Vagina (tissue), 2 donors: ENCODE measurements at regions not wholly inside any gene's neighbourhood (a gene's known extent, or its start where the extent isn't known, plus 50 kb on each side); places are given as distances from the start of the nearest gene placed in this dataset.

Source experiments
- CTCF ChIP-seq, 3 experiments: fragments of 450-650 bp in 2 of 3; fragments of 200-600 bp in 1 of 3; sonication (generic) in 1 of 3; IDR thresholded peaks; one replicate each; pipeline ENCODE4 v1.5.1; 2017 to 2019; ENCODE audit warnings: antibody characterized with exemption in 3 of 3, mild to moderate bottlenecking in 2 of 3, moderate library complexity in 2 of 3
- POLR2A ChIP-seq, 2 donors: fragments of 450-650 bp; IDR thresholded peaks; one replicate each; pipeline ENCODE4 v1.6.1; 2017; ENCODE audit warnings: antibody characterized with exemption in 2 of 2, mild to moderate bottlenecking in 2 of 2, moderate library complexity in 2 of 2
- POLR2AphosphoS5 ChIP-seq, 2 donors: sonication (generic); formaldehyde crosslinking; IDR thresholded peaks; one replicate each; pipeline ENCODE4 v1.9.0; 2017; ENCODE audit warnings: antibody characterized with exemption in 2 of 2, mild to moderate bottlenecking in 2 of 2, low read depth in 1 of 2; ENCODE audit not compliant: insufficient read depth in 1 of 2

DNA sequence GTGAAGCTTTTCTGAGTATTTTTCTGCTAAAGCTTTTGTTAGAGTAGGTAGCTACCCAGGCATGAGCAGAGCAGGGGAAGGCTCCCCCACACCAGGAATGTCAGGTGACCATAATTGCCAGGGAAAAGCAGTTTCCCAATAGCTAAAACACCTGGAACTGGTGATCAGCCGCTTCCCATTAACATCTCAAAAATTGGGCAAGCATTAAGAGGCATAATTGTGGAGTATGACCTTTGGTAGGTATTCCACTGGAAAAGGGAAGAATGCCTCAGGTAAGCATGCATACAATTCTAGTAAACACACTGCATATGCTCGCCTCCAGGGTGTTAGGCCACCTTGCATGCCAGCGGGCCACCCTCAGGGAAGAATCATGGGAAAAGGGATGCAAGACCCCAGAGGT lies 84.5 kb downstream of the CCR1 start:
- TF ChIP-seq CTCF (IDR thresholded peaks at IDR 0.05) (no peak), POLR2A (IDR thresholded peaks at IDR 0.05) (no peak), POLR2AphosphoS5 (IDR thresholded peaks at IDR 0.05; ENCODE audit: insufficient read depth in 1 of 2, low read depth in 1 of 2) (no peak)
